ENCODE measurements at regions not wholly inside any gene's neighbourhood (a gene's known extent, or its start where the extent isn't known, plus 50 kb on each side); places are given as distances from the start of the nearest gene placed in this dataset.

DNA sequence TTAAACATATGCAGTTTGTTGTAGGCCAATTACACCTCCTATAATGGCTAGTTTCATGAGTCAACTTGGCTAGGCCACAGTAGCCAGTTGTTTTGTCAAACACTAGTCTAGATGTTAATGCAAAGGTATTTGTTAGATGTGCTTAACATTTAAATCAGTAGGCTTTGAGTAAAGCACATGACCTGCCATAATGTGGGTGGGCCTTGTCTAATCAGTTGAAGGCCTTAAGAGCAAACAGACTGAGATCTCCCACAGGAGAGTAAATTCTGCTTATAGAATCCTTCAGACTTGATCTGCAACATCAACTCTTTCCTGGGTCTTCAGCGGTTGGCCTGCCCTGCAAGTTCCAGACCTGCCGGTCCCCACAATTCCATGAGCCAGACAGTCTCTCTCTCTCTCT, 1345.9 kb downstream of the BRD1 start:
- intact Hi-C loops (cut with micrococcal nuclease): no loop called here
- no peak for ATAC-seq

More for the DNA sequence above, 1345.9 kb downstream of the BRD1 start:
- ChIA-PET POLR2A (no interaction called here), RAD21 (ENCODE audit: low non-redundant PET in 1 of 2, low total read pairs in 2 of 2, uncharacterized antibody in 2 of 2, unreplicated experiment in 2 of 2) (no interaction called here), CTCF (no interaction called here)
- H3K9ac ChIP-seq (ENCODE audit: low read length): no peak overlapping the region
- no peaks in the 10 kb centered on the region for H3K4me1 ChIP-seq (ENCODE audit: control insufficient read depth in 1 of 2, insufficient read depth in 2 of 2, low read length in 2 of 2)
- no peak overlapping the region for H3K27ac ChIP-seq (ENCODE audit: low read depth, low read length)
- H3K9me3 ChIP-seq (ENCODE audit: control insufficient read depth in 1 of 2, insufficient read depth in 1 of 2, low read depth in 1 of 2, low read length in 2 of 2): no peaks in the 10 kb centered on the region; a peak in 1 of 4 replicates
- H3K4me3 ChIP-seq (replicated peaks in 1 of 2; ENCODE audit: low read depth in 1 of 2, low read length in 2 of 2): no peak overlapping the region
- no peak overlapping the region for H2AFZ ChIP-seq (ENCODE audit: low read depth, low read length, poor library complexity, severe bottlenecking)
- H3K4me2 ChIP-seq (ENCODE audit: low read length): no peak overlapping the region
- no peaks in the 10 kb centered on the region for H3K27me3 ChIP-seq (ENCODE audit: insufficient read depth, low read length)
- DNase-seq (ENCODE audit: low read depth, low spot score): no peak
- no TSS peak for BruUV-seq (replicated peaks)
- H3K36me3 ChIP-seq (ENCODE audit: control insufficient read depth in 1 of 2, insufficient read depth in 2 of 2, low read length in 2 of 2): no peaks in the 10 kb centered on the region
- no peak for TF ChIP-seq TCF7L2 (IDR thresholded peaks at IDR 0.05; ENCODE audit: borderline replicate concordance, extremely low read depth, insufficient read depth, insufficient read length)
- TF ChIP-seq SIN3A (IDR thresholded peaks at IDR 0.05; ENCODE audit: low read depth): no peak
- TF ChIP-seq CEBPB (IDR thresholded peaks at IDR 0.05; ENCODE audit: low read depth): no peak
- no peak for TF ChIP-seq EGR1 (IDR thresholded peaks at IDR 0.05; ENCODE audit: low read depth)
- no peak for TF ChIP-seq FOSL1 (IDR thresholded peaks at IDR 0.05; ENCODE audit: low read depth)
- no peak for TF ChIP-seq YY1 (IDR thresholded peaks at IDR 0.05; ENCODE audit: extremely low read depth, insufficient replicate concordance, low read depth, low read length)
- TF ChIP-seq JUND (IDR thresholded peaks at IDR 0.05): no peak
- no peak for TF ChIP-seq RAD21 (IDR thresholded peaks at IDR 0.05; ENCODE audit: low read depth)
- no peak for TF ChIP-seq ZFX (IDR thresholded peaks at IDR 0.05)
- no peak for TF ChIP-seq SP1 (IDR thresholded peaks at IDR 0.05; ENCODE audit: low read depth)
- no peak for TF ChIP-seq EZH2phosphoT487 (IDR thresholded peaks at IDR 0.05; ENCODE audit: borderline replicate concordance)
- TF ChIP-seq, protein P1, sequence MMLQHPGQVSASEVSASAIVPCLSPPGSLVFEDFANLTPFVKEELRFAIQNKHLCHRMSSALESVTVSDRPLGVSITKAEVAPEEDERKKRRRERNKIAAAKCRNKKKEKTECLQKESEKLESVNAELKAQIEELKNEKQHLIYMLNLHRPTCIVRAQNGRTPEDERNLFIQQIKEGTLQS (IDR thresholded peaks at IDR 0.05): no peak
- no peak for TF ChIP-seq POLR2A (IDR thresholded peaks at IDR 0.05; ENCODE audit: borderline replicate concordance, extremely low read depth, insufficient read depth, insufficient read length)
- TF ChIP-seq, protein P2, sequence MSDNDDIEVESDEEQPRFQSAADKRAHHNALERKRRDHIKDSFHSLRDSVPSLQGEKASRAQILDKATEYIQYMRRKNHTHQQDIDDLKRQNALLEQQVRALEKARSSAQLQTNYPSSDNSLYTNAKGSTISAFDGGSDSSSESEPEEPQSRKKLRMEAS (IDR thresholded peaks at IDR 0.05): no peak
- TF ChIP-seq, protein P3, sequence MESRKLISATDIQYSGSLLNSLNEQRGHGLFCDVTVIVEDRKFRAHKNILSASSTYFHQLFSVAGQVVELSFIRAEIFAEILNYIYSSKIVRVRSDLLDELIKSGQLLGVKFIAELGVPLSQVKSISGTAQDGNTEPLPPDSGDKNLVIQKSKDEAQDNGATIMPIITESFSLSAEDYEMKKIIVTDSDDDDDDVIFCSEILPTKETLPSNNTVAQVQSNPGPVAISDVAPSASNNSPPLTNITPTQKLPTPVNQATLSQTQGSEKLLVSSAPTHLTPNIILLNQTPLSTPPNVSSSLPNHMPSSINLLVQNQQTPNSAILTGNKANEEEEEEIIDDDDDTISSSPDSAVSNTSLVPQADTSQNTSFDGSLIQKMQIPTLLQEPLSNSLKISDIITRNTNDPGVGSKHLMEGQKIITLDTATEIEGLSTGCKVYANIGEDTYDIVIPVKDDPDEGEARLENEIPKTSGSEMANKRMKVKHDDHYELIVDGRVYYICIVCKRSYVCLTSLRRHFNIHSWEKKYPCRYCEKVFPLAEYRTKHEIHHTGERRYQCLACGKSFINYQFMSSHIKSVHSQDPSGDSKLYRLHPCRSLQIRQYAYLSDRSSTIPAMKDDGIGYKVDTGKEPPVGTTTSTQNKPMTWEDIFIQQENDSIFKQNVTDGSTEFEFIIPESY (IDR thresholded peaks at IDR 0.05; ENCODE audit: extremely low read depth, insufficient replicate concordance, low read length): no peak
- TF ChIP-seq, protein P4, sequence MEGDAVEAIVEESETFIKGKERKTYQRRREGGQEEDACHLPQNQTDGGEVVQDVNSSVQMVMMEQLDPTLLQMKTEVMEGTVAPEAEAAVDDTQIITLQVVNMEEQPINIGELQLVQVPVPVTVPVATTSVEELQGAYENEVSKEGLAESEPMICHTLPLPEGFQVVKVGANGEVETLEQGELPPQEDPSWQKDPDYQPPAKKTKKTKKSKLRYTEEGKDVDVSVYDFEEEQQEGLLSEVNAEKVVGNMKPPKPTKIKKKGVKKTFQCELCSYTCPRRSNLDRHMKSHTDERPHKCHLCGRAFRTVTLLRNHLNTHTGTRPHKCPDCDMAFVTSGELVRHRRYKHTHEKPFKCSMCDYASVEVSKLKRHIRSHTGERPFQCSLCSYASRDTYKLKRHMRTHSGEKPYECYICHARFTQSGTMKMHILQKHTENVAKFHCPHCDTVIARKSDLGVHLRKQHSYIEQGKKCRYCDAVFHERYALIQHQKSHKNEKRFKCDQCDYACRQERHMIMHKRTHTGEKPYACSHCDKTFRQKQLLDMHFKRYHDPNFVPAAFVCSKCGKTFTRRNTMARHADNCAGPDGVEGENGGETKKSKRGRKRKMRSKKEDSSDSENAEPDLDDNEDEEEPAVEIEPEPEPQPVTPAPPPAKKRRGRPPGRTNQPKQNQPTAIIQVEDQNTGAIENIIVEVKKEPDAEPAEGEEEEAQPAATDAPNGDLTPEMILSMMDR (IDR thresholded peaks at IDR 0.05 in 2 of 3, conservative IDR thresholded peaks at IDR 0.05 in 1 of 3; ENCODE audit: borderline replicate concordance in 1 of 3, insufficient read depth in 1 of 3, low read depth in 2 of 3, low read length in 2 of 3): no peak
- H4K20me1 ChIP-seq (ENCODE audit: insufficient read depth): no peaks in the 10 kb centered on the region
- no peaks in the 10 kb centered on the region for H3K79me2 ChIP-seq (ENCODE audit: insufficient read depth, low read length)
- no peaks in the 10 kb centered on the region for H3K9me2 ChIP-seq (ENCODE audit: insufficient read depth)
